Neural cell (in vitro differentiated cells): ENCODE measurements at regions not wholly inside any gene's neighbourhood (a gene's known extent, or its start where the extent isn't known, plus 50 kb on each side); places are given as distances from the start of the nearest gene placed in this dataset.

Experiments
- H2AFZ ChIP-seq: fragments of 200-600, 300-800 bp; sonication (generic), shearing (Covaris generic); 2 replicates; pipeline ENCODE4 v1.6.0; 2014; ENCODE audit warnings: low read depth, mild to moderate bottlenecking, antibody characterized with exemption, low read length, moderate library complexity
- H3F3A ChIP-seq: fragments of 200-600 bp; shearing (Covaris generic); 2 replicates; pipeline ENCODE4 v1.6.1; 2016; ENCODE audit warnings: mild to moderate bottlenecking, moderate library complexity, mixed read lengths, antibody characterized with exemption, low read length; ENCODE audit not compliant: insufficient read depth, poor library complexity, severe bottlenecking
- H3K27ac ChIP-seq: fragments of 200-600, 300-800 bp; sonication (generic), shearing (Covaris generic); 2 replicates; pipeline ENCODE4 v1.5.1; 2014; ENCODE audit warnings: mild to moderate bottlenecking, low read length, moderate library complexity
- H3K27me3 ChIP-seq: fragments of 300-800, 200-600 bp; sonication (generic), shearing (Covaris generic); 2 replicates; pipeline ENCODE4 v1.6.0; 2014; ENCODE audit warnings: mild to moderate bottlenecking, low read depth, low read length, moderate library complexity; ENCODE audit not compliant: insufficient read depth
- H3K36me3 ChIP-seq: fragments of 300-800, 200-600 bp; sonication (generic), shearing (Covaris generic); 2 replicates; pipeline ENCODE4 v1.5.1; 2014; ENCODE audit warnings: mild to moderate bottlenecking, antibody characterized with exemption, low read length, moderate library complexity; ENCODE audit not compliant: insufficient read depth
- H3K4me2 ChIP-seq: fragments of 300-800, 200-600 bp; sonication (generic), shearing (Covaris generic); 2 replicates; pipeline ENCODE4 v1.6.0; 2014; ENCODE audit warnings: mild to moderate bottlenecking, low read length
- H3K4me3 ChIP-seq: fragments of 300-800, 200-600 bp; sonication (generic), shearing (Covaris generic); 2 replicates; pipeline ENCODE4 v1.5.1; 2014; ENCODE audit warnings: mild to moderate bottlenecking, low read length, moderate library complexity
- H3K79me2 ChIP-seq: fragments of 200-600 bp; shearing (Covaris generic); replicated peaks from 2 replicates; pipeline ENCODE4 v1.6.0; 2014; ENCODE audit warnings: mild to moderate bottlenecking, low read length, moderate library complexity; ENCODE audit not compliant: insufficient read depth
- H3K9ac ChIP-seq: fragments of 300-800, 200-600 bp; sonication (generic), shearing (Covaris generic); 2 replicates; pipeline ENCODE4 v1.6.1; 2016; ENCODE audit warnings: mild to moderate bottlenecking, low read length, mixed read lengths
- H3K9me2 ChIP-seq: fragments of 200-600 bp; shearing (Covaris generic); 2 replicates; pipeline ENCODE4 v1.6.1; 2016; ENCODE audit warnings: mild to moderate bottlenecking, low read length, mixed read lengths; ENCODE audit not compliant: insufficient read depth
- H3K9me3 ChIP-seq: fragments of 200-600, 300-800 bp; sonication (generic), shearing (Covaris generic); 2 replicates; pipeline ENCODE4 v1.6.1; 2016; ENCODE audit warnings: mild to moderate bottlenecking, mixed run types, low read length, moderate library complexity, mixed read lengths
- H4K20me1 ChIP-seq: fragments of 200-600 bp; shearing (Covaris generic); 2 replicates; pipeline ENCODE4 v1.6.1; 2016; ENCODE audit warnings: mild to moderate bottlenecking, mixed run types; ENCODE audit not compliant: insufficient read depth
- EP300 ChIP-seq: fragments of 450-650 bp; conservative IDR thresholded peaks from 2 replicates; pipeline ENCODE4 v1.6.1; 2014; ENCODE audit warnings: antibody characterized with exemption, mild to moderate bottlenecking, moderate library complexity; ENCODE audit not compliant: poor library complexity, severe bottlenecking
- EZH2 ChIP-seq: fragments of 200-600, 300-800 bp; shearing (Covaris generic), sonication (generic); IDR thresholded peaks from 2 replicates; pipeline ENCODE4 v1.6.1; 2014; ENCODE audit warnings: antibody characterized with exemption, low read length, borderline replicate concordance, mild to moderate bottlenecking; ENCODE audit not compliant: insufficient read depth, poor library complexity, severe bottlenecking
- MXI1 ChIP-seq: fragments of 450-650 bp; conservative IDR thresholded peaks from 2 replicates; pipeline ENCODE4 v1.6.1; 2014; ENCODE audit warnings: antibody characterized with exemption, mild to moderate bottlenecking; ENCODE audit not compliant: poor library complexity, severe bottlenecking
- POLR2AphosphoS5 ChIP-seq: IDR thresholded peaks from 2 replicates; pipeline ENCODE4 v1.6.1; 2012
- RAD21 ChIP-seq: fragments of 450-650 bp; conservative IDR thresholded peaks from 2 replicates; pipeline ENCODE4 v1.6.1; 2014; ENCODE audit warnings: antibody characterized with exemption, mild to moderate bottlenecking, moderate library complexity
- SMC3 ChIP-seq: fragments of 450-650 bp; conservative IDR thresholded peaks from 2 replicates; pipeline ENCODE4 v1.6.1; 2014; ENCODE audit warnings: antibody characterized with exemption, mild to moderate bottlenecking, moderate library complexity; ENCODE audit not compliant: poor library complexity
- TAF1 ChIP-seq: IDR thresholded peaks from 2 replicates; pipeline ENCODE4 v1.6.1; 2012; ENCODE audit warnings: low read depth
- TF ChIP-seq, protein P1 (sequence below): fragments of 450-650 bp; IDR thresholded peaks from 2 replicates; pipeline ENCODE4 v1.5.1; 2014; ENCODE audit warnings: antibody characterized with exemption, mild to moderate bottlenecking, moderate library complexity; ENCODE audit not compliant: poor library complexity, severe bottlenecking
- TF ChIP-seq, protein P2 (sequence below): IDR thresholded peaks from 2 replicates; pipeline ENCODE4 v1.6.1; 2012; ENCODE audit warnings: borderline replicate concordance

DNA sequence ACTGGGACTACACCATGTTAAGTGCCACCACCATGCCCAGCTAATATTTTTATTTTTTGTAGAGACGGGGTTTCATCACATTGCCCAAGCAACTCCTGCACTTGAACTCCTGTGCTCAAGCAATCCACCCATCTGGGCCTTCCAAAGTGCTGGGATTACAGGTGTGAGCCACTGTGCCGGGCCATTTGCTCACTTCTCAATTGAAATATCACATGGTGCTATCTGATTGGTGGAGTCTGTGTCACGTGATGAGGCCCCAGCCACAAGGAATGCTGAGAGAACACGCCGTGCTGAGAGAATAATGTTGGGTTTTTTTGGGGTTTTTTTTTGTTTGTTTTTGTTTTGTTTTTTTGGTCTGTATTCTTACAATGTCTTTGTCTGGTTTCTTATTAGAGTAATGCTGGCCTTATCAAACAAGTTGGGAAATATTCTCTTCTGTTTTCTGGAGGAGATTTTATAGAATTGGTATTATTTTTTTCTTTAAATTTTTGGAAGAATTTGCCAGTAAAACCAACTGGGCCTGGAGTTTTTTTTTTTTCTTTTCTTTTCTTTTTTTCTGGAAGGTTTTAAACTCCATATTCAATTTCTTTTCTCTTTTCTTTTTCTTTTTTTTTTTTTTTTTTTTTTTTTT lies 183.2 kb upstream of the KCNG1 start:
- Histone ChIP-seq H3K27me3 (no peaks in the 10 kb centered on the region), H3K4me3 (no peak overlapping the region), H3K9me3 (no peaks in the 10 kb centered on the region), H3K4me2 (no peak overlapping the region), H3K36me3 (no peaks in the 10 kb centered on the region), H4K20me1 (no peaks in the 10 kb centered on the region), H3F3A (no peaks in the 10 kb centered on the region), H3K27ac (no peak overlapping the region), H3K9ac (no peak overlapping the region), H3K9me2 (no peaks in the 10 kb centered on the region), H2AFZ (no peak overlapping the region), H3K79me2 (no peaks in the 10 kb centered on the region)
- no peak for TF ChIP-seq EP300
- TF ChIP-seq TAF1, result no peak
- no peak for TF ChIP-seq SMC3
- no peak for TF ChIP-seq POLR2AphosphoS5
- TF ChIP-seq, protein P1, sequence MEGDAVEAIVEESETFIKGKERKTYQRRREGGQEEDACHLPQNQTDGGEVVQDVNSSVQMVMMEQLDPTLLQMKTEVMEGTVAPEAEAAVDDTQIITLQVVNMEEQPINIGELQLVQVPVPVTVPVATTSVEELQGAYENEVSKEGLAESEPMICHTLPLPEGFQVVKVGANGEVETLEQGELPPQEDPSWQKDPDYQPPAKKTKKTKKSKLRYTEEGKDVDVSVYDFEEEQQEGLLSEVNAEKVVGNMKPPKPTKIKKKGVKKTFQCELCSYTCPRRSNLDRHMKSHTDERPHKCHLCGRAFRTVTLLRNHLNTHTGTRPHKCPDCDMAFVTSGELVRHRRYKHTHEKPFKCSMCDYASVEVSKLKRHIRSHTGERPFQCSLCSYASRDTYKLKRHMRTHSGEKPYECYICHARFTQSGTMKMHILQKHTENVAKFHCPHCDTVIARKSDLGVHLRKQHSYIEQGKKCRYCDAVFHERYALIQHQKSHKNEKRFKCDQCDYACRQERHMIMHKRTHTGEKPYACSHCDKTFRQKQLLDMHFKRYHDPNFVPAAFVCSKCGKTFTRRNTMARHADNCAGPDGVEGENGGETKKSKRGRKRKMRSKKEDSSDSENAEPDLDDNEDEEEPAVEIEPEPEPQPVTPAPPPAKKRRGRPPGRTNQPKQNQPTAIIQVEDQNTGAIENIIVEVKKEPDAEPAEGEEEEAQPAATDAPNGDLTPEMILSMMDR, result no peak
- no peak for TF ChIP-seq EZH2
- no peak for TF ChIP-seq MXI1
- TF ChIP-seq RAD21, result no peak
- TF ChIP-seq, protein P2, sequence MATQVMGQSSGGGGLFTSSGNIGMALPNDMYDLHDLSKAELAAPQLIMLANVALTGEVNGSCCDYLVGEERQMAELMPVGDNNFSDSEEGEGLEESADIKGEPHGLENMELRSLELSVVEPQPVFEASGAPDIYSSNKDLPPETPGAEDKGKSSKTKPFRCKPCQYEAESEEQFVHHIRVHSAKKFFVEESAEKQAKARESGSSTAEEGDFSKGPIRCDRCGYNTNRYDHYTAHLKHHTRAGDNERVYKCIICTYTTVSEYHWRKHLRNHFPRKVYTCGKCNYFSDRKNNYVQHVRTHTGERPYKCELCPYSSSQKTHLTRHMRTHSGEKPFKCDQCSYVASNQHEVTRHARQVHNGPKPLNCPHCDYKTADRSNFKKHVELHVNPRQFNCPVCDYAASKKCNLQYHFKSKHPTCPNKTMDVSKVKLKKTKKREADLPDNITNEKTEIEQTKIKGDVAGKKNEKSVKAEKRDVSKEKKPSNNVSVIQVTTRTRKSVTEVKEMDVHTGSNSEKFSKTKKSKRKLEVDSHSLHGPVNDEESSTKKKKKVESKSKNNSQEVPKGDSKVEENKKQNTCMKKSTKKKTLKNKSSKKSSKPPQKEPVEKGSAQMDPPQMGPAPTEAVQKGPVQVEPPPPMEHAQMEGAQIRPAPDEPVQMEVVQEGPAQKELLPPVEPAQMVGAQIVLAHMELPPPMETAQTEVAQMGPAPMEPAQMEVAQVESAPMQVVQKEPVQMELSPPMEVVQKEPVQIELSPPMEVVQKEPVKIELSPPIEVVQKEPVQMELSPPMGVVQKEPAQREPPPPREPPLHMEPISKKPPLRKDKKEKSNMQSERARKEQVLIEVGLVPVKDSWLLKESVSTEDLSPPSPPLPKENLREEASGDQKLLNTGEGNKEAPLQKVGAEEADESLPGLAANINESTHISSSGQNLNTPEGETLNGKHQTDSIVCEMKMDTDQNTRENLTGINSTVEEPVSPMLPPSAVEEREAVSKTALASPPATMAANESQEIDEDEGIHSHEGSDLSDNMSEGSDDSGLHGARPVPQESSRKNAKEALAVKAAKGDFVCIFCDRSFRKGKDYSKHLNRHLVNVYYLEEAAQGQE, result no peak

DNA sequence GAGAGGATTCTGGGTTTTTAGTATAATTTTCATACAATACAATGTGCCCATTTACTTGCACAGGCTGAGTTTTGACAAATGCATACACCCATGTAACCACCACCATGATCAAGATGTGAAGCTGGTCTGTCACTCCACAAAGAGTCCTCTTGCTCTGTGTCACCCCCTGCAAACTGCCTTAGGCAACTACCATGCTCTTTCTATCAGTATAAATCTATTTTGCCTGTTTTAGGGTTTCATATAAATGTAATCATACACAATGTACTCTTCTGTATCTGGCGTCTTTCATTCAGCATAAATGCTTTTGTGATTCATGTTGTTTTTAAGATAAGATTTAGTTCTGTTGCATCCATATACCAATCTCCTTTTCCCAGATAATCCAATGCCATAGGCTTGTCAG lies 181.9 kb upstream of the KCNG1 start:
- H3K36me3 ChIP-seq, result no peaks in the 10 kb centered on the region
- no peak overlapping the region for H3K27ac ChIP-seq
- no peaks in the 10 kb centered on the region for H3K9me2 ChIP-seq
- TF ChIP-seq SMC3, result no peak
- TF ChIP-seq TAF1, result no peak
- no peak for TF ChIP-seq EZH2
- no peak for TF ChIP-seq EP300
- no peak for TF ChIP-seq RAD21
- TF ChIP-seq, protein P1, result no peak
- no peak for TF ChIP-seq MXI1
- TF ChIP-seq, protein P2, result no peak
- TF ChIP-seq POLR2AphosphoS5, result no peak
- H3K4me3 ChIP-seq, result no peak overlapping the region
- H3K9me3 ChIP-seq, result no peaks in the 10 kb centered on the region
- H3K79me2 ChIP-seq, result no peaks in the 10 kb centered on the region
- no peaks in the 10 kb centered on the region for H3K27me3 ChIP-seq
- H2AFZ ChIP-seq, result no peak overlapping the region
- H3K9ac ChIP-seq, result no peak overlapping the region
- H3K4me2 ChIP-seq, result no peak overlapping the region
- H4K20me1 ChIP-seq, result no peaks in the 10 kb centered on the region
- no peaks in the 10 kb centered on the region for H3F3A ChIP-seq
